ENCODE measurements at regions not wholly inside any gene's neighbourhood (a gene's known extent, or its start where the extent isn't known, plus 50 kb on each side); places are given as distances from the start of the nearest gene placed in this dataset.

- H3K27me3 ChIP-seq: no peaks in the 10 kb centered on the region
- no peaks in the 10 kb centered on the region for H3K9me3 ChIP-seq
- no peak overlapping the region for H3K4me3 ChIP-seq
- no peak for DNase-seq
- H3K36me3 ChIP-seq: no peaks in the 10 kb centered on the region
Measured at GRCh38 chr4:182014164-182014563, 229.0 kb upstream of the TENM3 start.

GRCh38 chr4:182015014-182015413, 228.2 kb upstream of the TENM3 start:
- Histone ChIP-seq H3K27me3 (no peaks in the 10 kb centered on the region), H3K4me3 (no peak overlapping the region), H3K9me3 (no peaks in the 10 kb centered on the region), H3K36me3 (no peaks in the 10 kb centered on the region)
- DNase-seq: no peak

GRCh38 chr4:182015893-182016292, 227.3 kb upstream of the TENM3 start:
- H3K4me3 ChIP-seq: no peak overlapping the region
- no peaks in the 10 kb centered on the region for H3K36me3 ChIP-seq
- DNase-seq: no peak
- H3K9me3 ChIP-seq: no peaks in the 10 kb centered on the region
- no peaks in the 10 kb centered on the region for H3K27me3 ChIP-seq

- Histone ChIP-seq H3K4me3 (no peak overlapping the region), H3K36me3 (no peaks in the 10 kb centered on the region), H3K9me3 (no peaks in the 10 kb centered on the region), H3K27me3 (no peaks in the 10 kb centered on the region)
- DNase-seq: no peak
Measured at GRCh38 chr4:182017038-182017437, 226.2 kb upstream of the TENM3 start.

- H3K36me3 ChIP-seq: no peaks in the 10 kb centered on the region
- no peaks in the 10 kb centered on the region for H3K9me3 ChIP-seq
- H3K27me3 ChIP-seq: no peaks in the 10 kb centered on the region
- no peak overlapping the region for H3K4me3 ChIP-seq
- DNase-seq: no peak
Measured at GRCh38 chr4:182018691-182019090, 224.5 kb upstream of the TENM3 start.

GRCh38 chr4:182019148-182019652, 224.0 kb upstream of the TENM3 start:
- H3K27me3 ChIP-seq: no peaks in the 10 kb centered on the region
- no peaks in the 10 kb centered on the region for H3K9me3 ChIP-seq
- H3K36me3 ChIP-seq: no peaks in the 10 kb centered on the region
- no peak for DNase-seq
- no peak overlapping the region for H3K4me3 ChIP-seq

GRCh38 chr4:182022909-182023308, 220.3 kb upstream of the TENM3 start:
- no peaks in the 10 kb centered on the region for H3K36me3 ChIP-seq
- H3K4me3 ChIP-seq: no peak overlapping the region
- no peaks in the 10 kb centered on the region for H3K9me3 ChIP-seq
- no peak for DNase-seq
- H3K27me3 ChIP-seq: no peaks in the 10 kb centered on the region

GRCh38 chr4:182023469-182023868, 219.7 kb upstream of the TENM3 start:
- DNase-seq: no peak
- no peaks in the 10 kb centered on the region for H3K36me3 ChIP-seq
- no peaks in the 10 kb centered on the region for H3K27me3 ChIP-seq
- no peaks in the 10 kb centered on the region for H3K9me3 ChIP-seq
- no peak overlapping the region for H3K4me3 ChIP-seq

- DNase-seq: no peak
- H3K9me3 ChIP-seq: no peaks in the 10 kb centered on the region
- H3K36me3 ChIP-seq: no peaks in the 10 kb centered on the region
- no peak overlapping the region for H3K4me3 ChIP-seq
- H3K27me3 ChIP-seq: no peaks in the 10 kb centered on the region
Measured at GRCh38 chr4:182042945-182043344, 200.3 kb upstream of the TENM3 start.

GRCh38 chr4:182048871-182049270, 194.3 kb upstream of the TENM3 start:
- Histone ChIP-seq H3K27me3 (no peaks in the 10 kb centered on the region), H3K9me3 (no peaks in the 10 kb centered on the region), H3K4me3 (no peak overlapping the region), H3K36me3 (no peaks in the 10 kb centered on the region)
- no peak for DNase-seq

GRCh38 chr4:182056866-182057265, 186.3 kb upstream of the TENM3 start:
- Histone ChIP-seq H3K4me3 (no peak overlapping the region), H3K9me3 (no peaks in the 10 kb centered on the region), H3K36me3 (no peaks in the 10 kb centered on the region), H3K27me3 (no peaks in the 10 kb centered on the region)
- DNase-seq: no peak

- H3K4me3 ChIP-seq: no peak overlapping the region
- DNase-seq: no peak
- no peaks in the 10 kb centered on the region for H3K9me3 ChIP-seq
- H3K36me3 ChIP-seq: no peaks in the 10 kb centered on the region
- H3K27me3 ChIP-seq: no peaks in the 10 kb centered on the region
Measured at GRCh38 chr4:182062458-182062857, 180.7 kb upstream of the TENM3 start.

- H3K9me3 ChIP-seq: no peaks in the 10 kb centered on the region
- no peaks in the 10 kb centered on the region for H3K36me3 ChIP-seq
- no peak overlapping the region for H3K4me3 ChIP-seq
- H3K27me3 ChIP-seq: no peaks in the 10 kb centered on the region
- DNase-seq: no peak
Measured at GRCh38 chr4:182062936-182063335, 180.3 kb upstream of the TENM3 start.

- Histone ChIP-seq H3K27me3 (no peaks in the 10 kb centered on the region), H3K36me3 (no peaks in the 10 kb centered on the region), H3K4me3 (no peak overlapping the region), H3K9me3 (no peaks in the 10 kb centered on the region)
- no peak for DNase-seq
Measured at GRCh38 chr4:182063651-182064050, 179.6 kb upstream of the TENM3 start.

GRCh38 chr4:182065255-182065654, 177.9 kb upstream of the TENM3 start:
- Histone ChIP-seq H3K27me3 (no peaks in the 10 kb centered on the region), H3K36me3 (no peaks in the 10 kb centered on the region), H3K4me3 (no peak overlapping the region), H3K9me3 (no peaks in the 10 kb centered on the region)
- no peak for DNase-seq

GRCh38 chr4:182066037-182066436, 177.2 kb upstream of the TENM3 start:
- DNase-seq: no peak
- no peaks in the 10 kb centered on the region for H3K27me3 ChIP-seq
- no peak overlapping the region for H3K4me3 ChIP-seq
- H3K9me3 ChIP-seq: no peaks in the 10 kb centered on the region
- no peaks in the 10 kb centered on the region for H3K36me3 ChIP-seq

GRCh38 chr4:182067828-182068227, 175.4 kb upstream of the TENM3 start:
- H3K9me3 ChIP-seq: no peaks in the 10 kb centered on the region
- DNase-seq: no peak
- no peak overlapping the region for H3K4me3 ChIP-seq

GRCh38 chr4:182068920-182069319, 174.3 kb upstream of the TENM3 start:
- Histone ChIP-seq H3K9me3 (no peaks in the 10 kb centered on the region), H3K36me3 (no peaks in the 10 kb centered on the region), H3K27me3 (no peaks in the 10 kb centered on the region), H3K4me3 (no peak overlapping the region)
- DNase-seq: no peak

More at GRCh38 chr4:182067828-182068227, 175.4 kb upstream of the TENM3 start:
- Histone ChIP-seq H3K36me3 (no peaks in the 10 kb centered on the region), H3K27me3 (no peaks in the 10 kb centered on the region)

GRCh38 chr4:182073278-182073677, 169.9 kb upstream of the TENM3 start:
- DNase-seq: no peak
- no peak overlapping the region for H3K4me3 ChIP-seq
- H3K27me3 ChIP-seq: no peaks in the 10 kb centered on the region
- H3K36me3 ChIP-seq: no peaks in the 10 kb centered on the region
- H3K9me3 ChIP-seq: no peaks in the 10 kb centered on the region

Data from MG63 (cell line).